ENCODE measurements at regions not wholly inside any gene's neighbourhood (a gene's known extent, or its start where the extent isn't known, plus 50 kb on each side); places are given as distances from the start of the nearest gene placed in this dataset.
"Not testable (repeated sequence)": the region's sequence is repeated elsewhere in the genome, so short reads cannot be mapped to it uniquely, and the experiment has no call there.

- H3K4me1 ChIP-seq (ENCODE audit: control insufficient read depth, insufficient read depth, low read length); intact Hi-C loops (cut with micrococcal nuclease; ENCODE audit: unreplicated experiment); BruUV-seq (replicated peaks); in situ Hi-C loops (cut with HindIII; ENCODE audit: low pct_unique_long_range_greater_than_20kb, low sequenced_read_pairs); ATAC-seq; H3K27me3 ChIP-seq (ENCODE audit: control insufficient read depth, insufficient read depth, low read length); CTCF ChIA-PET; H3K27ac ChIP-seq (ENCODE audit: low read length); H3K4me3 ChIP-seq (ENCODE audit: low read depth in 2 of 2, low read length in 2 of 2); H3K36me3 ChIP-seq (ENCODE audit: control insufficient read depth, insufficient read depth, low read length); POLR2A ChIA-PET; H3K9me3 ChIP-seq (ENCODE audit: control insufficient read depth, insufficient read depth, low read depth, low read length); DNase-seq (ENCODE audit: low read depth, low spot score): not testable (repeated sequence)
These were observed 387.7 kb downstream of the RAP2B start for GRCh38 chr3:153549686-153550085.

GRCh38 chr3:153551536-153552285 lies 389.7 kb downstream of the RAP2B start:
- TF ChIP-seq REST (IDR thresholded peaks at IDR 0.05; ENCODE audit: insufficient read depth in 1 of 2, low read depth in 2 of 2, low read length in 1 of 2) (no peak), CTCF (IDR thresholded peaks at IDR 0.05) (no peak), TCF7L2 (IDR thresholded peaks at IDR 0.05; ENCODE audit: low read depth, low read length) (no peak), POLR2AphosphoS5 (IDR thresholded peaks at IDR 0.05; ENCODE audit: low read depth, low read length) (no peak), SIN3A (IDR thresholded peaks at IDR 0.05; ENCODE audit: borderline replicate concordance, insufficient read depth, low read depth, low read length) (no peak)
- ChIA-PET POLR2A (no interaction called here), CTCF (no interaction called here)
- Histone ChIP-seq H3K27me3 (ENCODE audit: control insufficient read depth, insufficient read depth, low read length) (no peaks in the 10 kb centered on the region), H3K36me3 (ENCODE audit: control insufficient read depth, insufficient read depth, low read length) (no peaks in the 10 kb centered on the region), H3K27ac (ENCODE audit: low read length) (no peak overlapping the region), H3K9me3 (ENCODE audit: control insufficient read depth, insufficient read depth, low read depth, low read length) (no peaks in the 10 kb centered on the region), H3K4me3 (ENCODE audit: low read depth in 2 of 2, low read length in 2 of 2) (no peak overlapping the region), H3K4me1 (ENCODE audit: control insufficient read depth, insufficient read depth, low read length) (no peaks in the 10 kb centered on the region)
- no peak for DNase-seq (ENCODE audit: low read depth, low spot score)
- in situ Hi-C loops (cut with HindIII; ENCODE audit: low pct_unique_long_range_greater_than_20kb, low sequenced_read_pairs) (no loop called here), intact Hi-C loops (cut with micrococcal nuclease; ENCODE audit: unreplicated experiment) (no loop called here)
- ATAC-seq: no peak
- no TSS peak for BruUV-seq (replicated peaks)

GRCh38 chr3:153552887-153553604 lies 391.0 kb downstream of the RAP2B start:
- H3K36me3 ChIP-seq (ENCODE audit: control insufficient read depth, insufficient read depth, low read length): no peaks in the 10 kb centered on the region
- H3K9me3 ChIP-seq (ENCODE audit: control insufficient read depth, insufficient read depth, low read depth, low read length): no peaks in the 10 kb centered on the region
- no peaks in the 10 kb centered on the region for H3K4me1 ChIP-seq (ENCODE audit: control insufficient read depth, insufficient read depth, low read length)
- ChIA-PET CTCF (no interaction called here), POLR2A (no interaction called here)
- H3K27ac ChIP-seq (ENCODE audit: low read length): no peak overlapping the region
- BruUV-seq (replicated peaks): no TSS peak
- TF ChIP-seq TCF7L2 (IDR thresholded peaks at IDR 0.05; ENCODE audit: low read depth, low read length) (no peak), SIN3A (IDR thresholded peaks at IDR 0.05; ENCODE audit: borderline replicate concordance, insufficient read depth, low read depth, low read length) (no peak)
- 0 out of 2 replicates have a peak, but pooled peaks have one; percentile 53 for ATAC-seq
- intact Hi-C loops (cut with micrococcal nuclease; ENCODE audit: unreplicated experiment): no loop called here
- DNase-seq (ENCODE audit: low read depth, low spot score): no peak
- no peaks in the 10 kb centered on the region for H3K27me3 ChIP-seq (ENCODE audit: control insufficient read depth, insufficient read depth, low read length)
- 0 out of 4 replicates have a peak overlapping the region, but pooled peaks of 1 of the 2 experiments have one; percentile 1 for H3K4me3 ChIP-seq (ENCODE audit: low read depth in 2 of 2, low read length in 2 of 2)
- in situ Hi-C loops (cut with HindIII; ENCODE audit: low pct_unique_long_range_greater_than_20kb, low sequenced_read_pairs): no loop called here

Data from Panc1 (cell line).